ENCODE measurements at regions not wholly inside any gene's neighbourhood (a gene's known extent, or its start where the extent isn't known, plus 50 kb on each side); places are given as distances from the start of the nearest gene placed in this dataset.

- no peaks in the 10 kb centered on the region; the same call in 1 of the 2 replicates for H3K27me3 ChIP-seq (ENCODE audit: control insufficient read depth, insufficient read depth, low read length)
- no TSS peak for BruUV-seq (replicated peaks)
- in situ Hi-C loops (cut with MboI; ENCODE audit: low sequenced_read_pairs), result no loop called here
Measured at GRCh38 chr17:45639297-45639849, 144.7 kb upstream of the CRHR1 start.

More at GRCh38 chr17:45639297-45639849, 144.7 kb upstream of the CRHR1 start:
- DNase-seq (no peak), ATAC-seq (ENCODE audit: low read depth) (no peak)
- Histone ChIP-seq H3K27ac (ENCODE audit: insufficient read depth, low read length) (no peak overlapping the region), H2BK15ac (ENCODE audit: low read depth, low read length) (no peak overlapping the region), H4K8ac (ENCODE audit: low read depth in 2 of 2, low read length in 2 of 2) (no peak overlapping the region), H4K5ac (ENCODE audit: low read depth, low read length) (no peak overlapping the region), H4K20me1 (ENCODE audit: insufficient read depth, low read length) (peaks cover 3% of the 10 kb centered on the region; the same call in 1 of the 2 replicates), H3K79me1 (ENCODE audit: low read depth in 1 of 2, low read length in 2 of 2) (no peaks in the 10 kb centered on the region), H3K9me1 (ENCODE audit: insufficient read depth, low read length) (no peaks in the 10 kb centered on the region), H2AK5ac (ENCODE audit: low read depth, low read length) (no peak overlapping the region), H3K23ac (ENCODE audit: low read depth, low read length) (no peak overlapping the region), H2BK20ac (ENCODE audit: low read depth, low read length) (no peak overlapping the region), H4K91ac (ENCODE audit: insufficient read depth, low read depth, low read length) (no peak overlapping the region), H2AFZ (replicated peaks; ENCODE audit: low read length, poor library complexity) (no peak overlapping the region), H3K4me3 (ENCODE audit: insufficient read depth, low read depth, low read length) (no peak overlapping the region), H2BK5ac (ENCODE audit: low read depth, low read length, poor library complexity, severe bottlenecking) (no peak overlapping the region), H3K14ac (replicated peaks; ENCODE audit: low read depth, low read length) (no peak overlapping the region), H3K9ac (ENCODE audit: low read depth, low read length) (no peak overlapping the region), H3K4me1 (ENCODE audit: control insufficient read depth, insufficient read depth, low read length) (no peaks in the 10 kb centered on the region), H3K9me3 (ENCODE audit: control insufficient read depth, insufficient read depth, low read length) (no peaks in the 10 kb centered on the region), H3K4me2 (ENCODE audit: low read depth, low read length) (no peak overlapping the region), H3K18ac (ENCODE audit: low read depth, low read length) (no peak overlapping the region), H3K56ac (ENCODE audit: extremely low read depth, insufficient read depth, low read length) (no peak overlapping the region), H2AK9ac (replicated peaks; ENCODE audit: low read depth, low read length, poor library complexity) (no peak overlapping the region), H3K4ac (ENCODE audit: low read depth, low read length) (no peak overlapping the region), H3K36me3 (ENCODE audit: control insufficient read depth, insufficient read depth, low read length) (peaks cover 4% of the 10 kb centered on the region), H2BK120ac (ENCODE audit: low read depth, low read length) (no peak overlapping the region)
- CTCF ChIA-PET, result no interaction called here
- intact Hi-C loops (cut with micrococcal nuclease) (no loop called here), dilution Hi-C loops (cut with HindIII; ENCODE audit: low sequenced_read_pairs, unreplicated experiment) (loop anchor here (25.0 kb wide), 1 partner anchor 223 kb away; no protein-coding TSS in a partner anchor)
- WGBS, 2 experiments (ENCODE audit: extremely low coverage in 2 of 2, insufficient read length in 1 of 2), result no CpG with 5 or more reads among the region's 4 CpGs
- POLR2A ChIA-PET (ENCODE audit: unreplicated experiment), result no interaction called here
- TF ChIP-seq MAZ (IDR thresholded peaks at IDR 0.05; ENCODE audit: borderline replicate concordance, low read depth, low read length) (no peak), MXI1 (IDR thresholded peaks at IDR 0.05; ENCODE audit: borderline replicate concordance, low read depth, low read length) (no peak), ELK1 (IDR thresholded peaks at IDR 0.05; ENCODE audit: borderline replicate concordance, low read depth, low read length) (no peak), POLR2A (IDR thresholded peaks at IDR 0.05; ENCODE audit: low read depth, low read length) (no peak), CTCF (conservative IDR thresholded peaks at IDR 0.05; ENCODE audit: low read depth, low read length) (no peak), USF2 (IDR thresholded peaks at IDR 0.05; ENCODE audit: low read depth, low read length) (no peak), RAD21 (IDR thresholded peaks at IDR 0.05; ENCODE audit: low read length) (no peak), MAFK (IDR thresholded peaks at IDR 0.05; ENCODE audit: low read depth, low read length) (no peak), FOS (IDR thresholded peaks at IDR 0.05; ENCODE audit: low read depth, low read length) (no peak), NFE2L2 (IDR thresholded peaks at IDR 0.05; ENCODE audit: low read depth, low read length) (no peak), RFX5 (IDR thresholded peaks at IDR 0.05; ENCODE audit: low read depth, low read length) (no peak), CHD1 (IDR thresholded peaks at IDR 0.05; ENCODE audit: low read depth, low read length) (no peak), BHLHE40 (IDR thresholded peaks at IDR 0.05; ENCODE audit: low read depth, low read length) (no peak), CEBPB (IDR thresholded peaks at IDR 0.05; ENCODE audit: low read depth, low read length) (no peak)
